GM23338 (cell line): ENCODE measurements at regions not wholly inside any gene's neighbourhood (a gene's known extent, or its start where the extent isn't known, plus 50 kb on each side); places are given as distances from the start of the nearest gene placed in this dataset.

ENCODE experiments used
- ATAC-seq: fragments of 200-7000 bp; cut with Tn5 transposase; 3 replicates; pipeline ENCODE4 v1.9.1; 2020
- DNase-seq: peaks from one replicate; pipeline ENCODE4 v3.0.0-alpha.2; 2015; ENCODE audit warnings: low spot score
- H2AFZ ChIP-seq: fragments of 200-600 bp; sonication (generic); 2 replicates; pipeline ENCODE4 v1.8.0; 2016; ENCODE audit warnings: antibody characterized with exemption, mild to moderate bottlenecking, moderate library complexity
- H3F3A ChIP-seq: fragments of 200-600 bp; sonication (generic); replicated peaks from 2 replicates; pipeline ENCODE4 v1.8.0; 2017; ENCODE audit warnings: antibody characterized with exemption, mixed run types, low read depth
- H3K27ac ChIP-seq: fragments of 200-600 bp; sonication (generic); 2 replicates; pipeline ENCODE4 v1.6.1; 2016; ENCODE audit warnings: low read depth
- H3K27me3 ChIP-seq: fragments of 200-600 bp; sonication (generic); 2 replicates; pipeline ENCODE4 v1.8.0; 2016; ENCODE audit warnings: mild to moderate bottlenecking, mixed run types, moderate library complexity; ENCODE audit not compliant: insufficient read depth
- H3K36me3 ChIP-seq: fragments of 200-600 bp; sonication (generic); 2 replicates; pipeline ENCODE4 v1.8.0; 2016; ENCODE audit warnings: mild to moderate bottlenecking; ENCODE audit not compliant: insufficient read depth
- H3K4me1 ChIP-seq: fragments of 200-600 bp; sonication (generic); 2 replicates; pipeline ENCODE4 v1.8.0; 2016; ENCODE audit warnings: mild to moderate bottlenecking, moderate library complexity; ENCODE audit not compliant: insufficient read depth
- H3K4me2 ChIP-seq: fragments of 200-600 bp; sonication (generic); 2 replicates; pipeline ENCODE4 v1.7.1; 2017; ENCODE audit warnings: mixed run types
- H3K4me3 ChIP-seq: fragments of 200-600 bp; sonication (generic); 2 replicates; pipeline ENCODE4 v1.6.1; 2016; ENCODE audit warnings: mixed run types
- H3K79me2 ChIP-seq: fragments of 200-600 bp; sonication (generic); replicated peaks from 2 replicates; pipeline ENCODE4 v1.8.0; 2017; ENCODE audit warnings: mild to moderate bottlenecking; ENCODE audit not compliant: insufficient read depth
- H3K9me2 ChIP-seq: fragments of 200-600 bp; sonication (generic); 2 replicates; pipeline ENCODE4 v1.8.0; 2017; ENCODE audit not compliant: insufficient read depth
- H4K20me1 ChIP-seq: fragments of 200-600 bp; sonication (generic); replicated peaks from 2 replicates; pipeline ENCODE4 v1.8.0; 2017; ENCODE audit warnings: mild to moderate bottlenecking; ENCODE audit not compliant: insufficient read depth
- H3K27ac Mint-ChIP-seq: 2 replicates; pipeline ENCODE4 v1.8.0; 2020; ENCODE audit warnings: inconsistent platforms, mild to moderate bottlenecking, moderate library complexity, mixed read lengths
- H3K27me3 Mint-ChIP-seq: 3 replicates; pipeline ENCODE4 v1.8.0; 2022; ENCODE audit warnings: low read depth, mild to moderate bottlenecking, moderate library complexity, mixed read lengths, inconsistent platforms; ENCODE audit not compliant: insufficient read depth, poor library complexity
- H3K36me3 Mint-ChIP-seq: 3 replicates; pipeline ENCODE4 v1.8.0; 2021; ENCODE audit warnings: low read depth, mild to moderate bottlenecking, inconsistent platforms, moderate library complexity, mixed read lengths
- H3K4me1 Mint-ChIP-seq: 3 replicates; pipeline ENCODE4 v1.8.0; 2020; ENCODE audit warnings: mild to moderate bottlenecking, inconsistent platforms, mixed read lengths
- H3K4me3 Mint-ChIP-seq: 3 replicates; pipeline ENCODE4 v1.8.0; 2021; ENCODE audit warnings: moderate library complexity, mild to moderate bottlenecking, inconsistent platforms, mixed read lengths
- H3K9me3 Mint-ChIP-seq: 3 replicates; pipeline ENCODE4 v1.8.0; 2020; ENCODE audit warnings: moderate library complexity, mild to moderate bottlenecking, inconsistent platforms, mixed read lengths
- CREB1 ChIP-seq: fragments of 250-450 bp; sonication (Bioruptor Pico); IDR thresholded peaks from 2 replicates; pipeline ENCODE4 v1.5.0; 2020; ENCODE audit warnings: low read depth, mild to moderate bottlenecking, moderate library complexity
- CTCF ChIP-seq, 2 experiments: fragments of 200-600 bp in 1 of 2; sonication (generic) in 1 of 2; conservative IDR thresholded peaks; 2 replicates each; pipeline versions ENCODE4 v1.5.1 to v1.6.1; 2016 to 2017; ENCODE audit warnings: antibody characterized with exemption in 2 of 2, low read depth in 2 of 2, mild to moderate bottlenecking in 2 of 2, moderate library complexity in 1 of 2
- ETS1 ChIP-seq: IDR thresholded peaks from 2 replicates; pipeline ENCODE4 v1.6.1; 2016; ENCODE audit warnings: antibody characterized with exemption
- EZH2 ChIP-seq: fragments of 200-600 bp; sonication (generic); IDR thresholded peaks from one replicate; pipeline ENCODE4 v1.8.0; 2017; ENCODE audit warnings: antibody characterized with exemption, mild to moderate bottlenecking, low read depth; ENCODE audit not compliant: unreplicated experiment
- EZH2phosphoT487 ChIP-seq: fragments of 200-600 bp; sonication (generic); IDR thresholded peaks from one replicate; pipeline ENCODE4 v1.8.1; 2018; ENCODE audit warnings: antibody characterized with exemption; ENCODE audit not compliant: unreplicated experiment
- JUNB ChIP-seq: IDR thresholded peaks from one replicate; pipeline ENCODE4 v1.6.1; 2016; ENCODE audit warnings: antibody characterized with exemption; ENCODE audit not compliant: unreplicated experiment
- NANOG ChIP-seq: IDR thresholded peaks from 2 replicates; pipeline ENCODE4 v1.6.1; 2016; ENCODE audit warnings: antibody characterized with exemption, borderline replicate concordance
- POLR2AphosphoS5 ChIP-seq: IDR thresholded peaks from 2 replicates; pipeline ENCODE4 v1.6.1; 2016; ENCODE audit warnings: antibody characterized with exemption, low read depth
- REST ChIP-seq: IDR thresholded peaks from one replicate; pipeline ENCODE4 v1.6.1; 2018; ENCODE audit warnings: antibody characterized with exemption; ENCODE audit not compliant: unreplicated experiment
- STAT1 ChIP-seq: IDR thresholded peaks from one replicate; pipeline ENCODE4 v1.6.1; 2016; ENCODE audit warnings: antibody characterized with exemption; ENCODE audit not compliant: unreplicated experiment
- ZNF114 ChIP-seq: fragments of 250-450 bp; sonication (Bioruptor Pico); IDR thresholded peaks from 2 replicates; pipeline ENCODE4 v1.5.0; 2020; ENCODE audit warnings: mild to moderate bottlenecking, moderate library complexity
- ZNF331 ChIP-seq: fragments of 250-450 bp; sonication (Bioruptor Pico); IDR thresholded peaks from 2 replicates; pipeline ENCODE4 v1.5.0; 2020; ENCODE audit warnings: low read depth, mild to moderate bottlenecking, moderate library complexity
- ZNF462 ChIP-seq: fragments of 250-450 bp; sonication (Bioruptor Pico); IDR thresholded peaks from 2 replicates; pipeline ENCODE4 v1.5.0; 2020; ENCODE audit warnings: mild to moderate bottlenecking, moderate library complexity

GRCh38 chr3:150023239-150023636 is 52.5 kb upstream of the PFN2 start:
- H3K27me3 Mint-ChIP-seq = no peaks in the 10 kb centered on the region

More at GRCh38 chr3:150023239-150023636, 52.5 kb upstream of the PFN2 start:
- Histone ChIP-seq H4K20me1 (no peaks in the 10 kb centered on the region), H3K4me3 (no peak overlapping the region), H3K36me3 (no peaks in the 10 kb centered on the region), H2AFZ (peak overlapping the region; percentile 96), H3F3A (no peaks in the 10 kb centered on the region), H3K9me2 (no peaks in the 10 kb centered on the region; the same call in 1 of the 2 replicates), H3K27ac (peak overlapping the region; percentile 51; the same call in 1 of the 2 replicates), H3K27me3 (no peaks in the 10 kb centered on the region), H3K79me2 (no peaks in the 10 kb centered on the region), H3K4me1 (peaks cover 17% of the 10 kb centered on the region; the same call in 1 of the 2 replicates), H3K4me2 (peak overlapping the region; percentile 64)
- DNase-seq = no peak
- Mint-ChIP-seq H3K36me3 (peaks cover 9% of the 10 kb centered on the region; the same call in 2 of the 3 replicates), H3K4me3 (no peak overlapping the region), H3K27ac (peak overlapping the region; percentile 81), H3K9me3 (peaks cover 12% of the 10 kb centered on the region; the same call in 2 of the 3 replicates), H3K4me1 (peaks cover 14% of the 10 kb centered on the region)
- TF ChIP-seq NANOG = no peak
- no peak for TF ChIP-seq ZNF331 (CRISPR knock-in tag)
- no peak for TF ChIP-seq CREB1 (CRISPR knock-in tag)
- no peak for TF ChIP-seq POLR2AphosphoS5
- TF ChIP-seq EZH2 = no peak
- TF ChIP-seq STAT1 = no peak
- TF ChIP-seq REST = no peak
- no peak for TF ChIP-seq JUNB
- TF ChIP-seq ZNF114 (CRISPR knock-in tag) = no peak
- TF ChIP-seq ETS1 = no peak
- no peak for TF ChIP-seq CTCF (conservative IDR thresholded peaks at IDR 0.05; ENCODE audit: low read depth in 2 of 2)
- TF ChIP-seq ZNF462 (CRISPR knock-in tag) = no peak
- no peak for TF ChIP-seq EZH2phosphoT487
- ATAC-seq = peak; percentile 45
